ENCODE measurements at regions not wholly inside any gene's neighbourhood (a gene's known extent, or its start where the extent isn't known, plus 50 kb on each side); places are given as distances from the start of the nearest gene placed in this dataset.

GRCh38 chr4:138311771-138312535 lies 69.8 kb upstream of the SLC7A11 start:
- FAIRE-seq: no peak
- DNase-seq (ENCODE audit: low spot score in 2 of 2): no peak

DNA sequence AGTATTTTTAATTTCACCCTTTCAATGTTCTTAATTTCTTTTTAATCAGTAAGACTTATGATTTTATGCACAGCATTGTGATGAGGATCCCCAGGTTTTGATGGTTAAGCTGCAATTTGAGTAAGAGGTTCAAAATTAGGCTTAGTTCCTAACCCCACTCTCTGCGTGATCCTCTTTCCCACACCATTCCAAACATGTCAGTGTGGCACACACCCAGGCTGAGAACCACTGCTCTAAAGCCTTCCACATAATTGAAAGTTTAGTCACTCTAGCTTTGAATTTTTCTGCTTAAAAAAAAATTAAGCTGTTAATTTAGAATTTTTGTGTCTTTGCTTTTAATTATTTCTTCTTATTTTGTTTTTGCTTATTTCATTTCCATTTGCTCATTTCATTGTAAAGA lies 68.8 kb upstream of the SLC7A11 start:
- DNase-seq (ENCODE audit: low spot score in 2 of 2): no peak
- no peak for FAIRE-seq

GRCh38 chr4:138310498-138310897 lies 68.3 kb upstream of the SLC7A11 start:
- no peak for FAIRE-seq
- no peak for DNase-seq (ENCODE audit: low spot score in 2 of 2)

DNA sequence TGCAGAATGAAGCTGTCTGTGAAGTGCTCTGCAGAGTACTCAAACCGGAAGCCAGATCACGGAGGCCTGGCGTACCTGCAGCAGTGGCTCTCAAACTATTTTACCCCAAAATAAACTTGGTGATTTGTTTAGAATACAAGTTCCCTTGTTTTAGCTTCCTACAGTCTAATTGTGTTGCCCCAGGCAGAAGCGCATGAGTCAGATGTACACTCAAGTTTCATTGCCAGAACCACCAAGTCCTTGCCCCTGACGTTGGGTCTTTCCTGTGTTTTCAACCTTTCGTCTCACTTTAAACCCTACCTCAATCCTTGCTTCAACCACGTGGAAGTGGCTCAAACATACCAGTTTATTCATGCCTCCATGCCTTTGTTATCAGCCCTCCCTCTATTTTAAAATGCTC lies 66.2 kb upstream of the SLC7A11 start:
- DNase-seq (ENCODE audit: low spot score in 2 of 2) (no peak), FAIRE-seq (no peak)

DNA sequence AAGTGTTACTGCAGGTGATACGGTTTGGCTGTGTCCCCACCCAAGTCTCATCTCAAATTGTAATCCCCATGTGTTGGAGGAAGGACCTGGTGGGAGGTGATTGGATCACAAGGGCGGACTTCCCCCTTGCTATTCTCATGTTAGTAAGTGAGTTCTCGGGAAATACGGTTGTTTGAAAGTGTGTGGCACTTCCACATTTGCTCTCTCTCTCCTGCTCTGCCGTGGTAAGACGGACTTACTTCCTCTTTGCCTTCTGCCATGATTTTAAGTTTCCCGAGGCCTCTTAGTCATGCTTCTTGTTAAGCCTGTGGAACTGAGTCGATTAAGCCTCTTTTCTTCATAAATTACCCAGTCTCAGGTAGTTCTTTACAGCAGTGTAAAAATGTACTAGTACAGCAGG lies 65.2 kb upstream of the SLC7A11 start:
- no peak for DNase-seq (ENCODE audit: low spot score in 2 of 2)
- FAIRE-seq: no peak

GRCh38 chr4:138305050-138305449 lies 62.9 kb upstream of the SLC7A11 start:
- DNase-seq (ENCODE audit: low spot score in 2 of 2): no peak
- no peak for FAIRE-seq

- no peak for DNase-seq (ENCODE audit: low spot score in 2 of 2)
- no peak for FAIRE-seq
Observed at GRCh38 chr4:138301536-138301935, 59.4 kb upstream of the SLC7A11 start.

GRCh38 chr4:138300616-138301015 lies 58.5 kb upstream of the SLC7A11 start:
- FAIRE-seq (no peak), DNase-seq (ENCODE audit: low spot score in 2 of 2) (no peak)

DNA sequence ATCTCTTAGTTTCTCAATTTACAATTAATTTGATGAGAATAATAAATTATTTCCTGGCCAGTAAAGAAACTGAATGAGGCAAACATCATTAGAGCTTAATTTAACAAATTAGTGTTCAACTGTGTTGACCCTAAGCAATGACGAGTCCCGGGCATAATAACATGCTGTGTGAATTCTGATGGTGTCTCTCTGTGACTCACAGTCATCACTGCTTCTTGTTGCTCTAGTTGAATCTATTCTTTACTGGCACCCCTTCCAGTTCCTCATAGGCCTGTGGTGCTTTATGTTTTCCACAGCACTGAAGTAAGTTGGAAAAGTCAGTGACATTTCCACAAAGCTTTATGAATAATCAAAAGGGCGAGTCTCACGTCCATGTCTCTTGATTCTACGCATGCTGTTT lies 57.7 kb upstream of the SLC7A11 start:
- FAIRE-seq: no peak
- DNase-seq (ENCODE audit: low spot score in 2 of 2): no peak

DNA sequence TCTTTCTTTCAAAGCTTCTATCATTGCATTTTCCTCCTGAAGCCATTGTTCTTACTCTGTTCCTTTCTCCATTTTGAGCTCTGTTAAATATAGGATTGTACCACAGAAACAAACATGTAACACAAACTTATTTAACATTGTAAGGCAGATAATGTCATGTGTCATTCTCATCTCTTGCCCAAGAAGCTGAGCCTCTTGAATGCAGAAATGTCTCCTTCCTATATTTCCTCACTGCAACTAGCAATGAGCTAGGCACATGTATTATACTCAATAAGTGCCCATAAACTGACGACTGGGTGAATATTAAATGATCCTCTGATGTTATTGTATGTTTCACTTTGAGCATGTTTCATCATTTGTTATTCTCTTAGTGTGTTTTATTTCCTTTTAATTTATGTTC lies 56.7 kb upstream of the SLC7A11 start:
- FAIRE-seq: no peak

GRCh38 chr4:138298431-138298830 lies 56.3 kb upstream of the SLC7A11 start:
- FAIRE-seq (no peak), DNase-seq (ENCODE audit: low spot score in 2 of 2) (no peak)

More for the DNA sequence above, 56.7 kb upstream of the SLC7A11 start:
- no peak for DNase-seq (ENCODE audit: low spot score in 2 of 2)

- FAIRE-seq: no peak
- no peak for DNase-seq (ENCODE audit: low spot score in 2 of 2)
Observed at GRCh38 chr4:138297743-138298405, 55.7 kb upstream of the SLC7A11 start.

DNA sequence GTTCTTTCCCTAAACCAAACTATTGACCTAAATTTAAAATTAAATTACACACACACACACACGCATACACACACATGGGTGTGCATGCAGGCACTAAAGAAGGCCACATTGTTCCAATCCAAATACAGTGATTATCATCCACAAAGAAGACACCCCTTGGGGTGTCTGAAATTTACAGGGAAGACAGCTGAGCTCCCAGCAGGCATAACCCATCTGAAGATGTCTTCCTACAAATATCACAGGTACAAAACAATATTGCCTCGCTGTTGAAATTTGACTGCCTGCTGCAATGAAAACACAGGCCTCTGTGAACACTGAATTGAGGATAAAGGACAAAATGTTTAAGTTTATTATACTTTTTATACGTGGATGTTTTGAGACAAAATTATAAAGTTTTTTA lies 50.2 kb upstream of the SLC7A11 start:
- no peak for DNase-seq (ENCODE audit: low spot score in 2 of 2)
- FAIRE-seq: no peak
